Mucosa of descending colon (tissue), 3 donors: ENCODE measurements at regions not wholly inside any gene's neighbourhood (a gene's known extent, or its start where the extent isn't known, plus 50 kb on each side); places are given as distances from the start of the nearest gene placed in this dataset.

Experiments
- ATAC-seq: fragments of 200-7000 bp; cut with Tn5 transposase; one replicate; pipeline ENCODE4 v1.9.1; 2020; ENCODE audit warnings: mild to moderate bottlenecking, moderate library complexity
- DNase-seq, 3 donors: peaks; one replicate each; pipeline ENCODE4 v3.0.0-alpha.2; 2020
- H3K36me3 ChIP-seq: fragments of 200-600 bp; one replicate; pipeline ENCODE4 v1.8.0; 2021; ENCODE audit warnings: low read depth, mild to moderate bottlenecking
- H3K4me1 ChIP-seq: fragments of 200-600 bp; one replicate; pipeline ENCODE4 v1.8.0; 2021; ENCODE audit warnings: low read depth, mild to moderate bottlenecking
- H3K4me3 ChIP-seq: fragments of 200-600 bp; one replicate; pipeline ENCODE4 v1.8.0; 2021; ENCODE audit warnings: mild to moderate bottlenecking
- H3K9me3 ChIP-seq: fragments of 200-600 bp; one replicate; pipeline ENCODE4 v1.8.0; 2021; ENCODE audit warnings: mild to moderate bottlenecking
- CTCF ChIP-seq: fragments of 200-600 bp; IDR thresholded peaks from one replicate; pipeline ENCODE4 v1.8.0; 2022; ENCODE audit warnings: antibody characterized with exemption, mild to moderate bottlenecking
- intact Hi-C, 2 donors: fragments of 100-400 bp; cut with DNase I in 1 of 2; cut with micrococcal nuclease in 1 of 2; formaldehyde crosslinking; loops; one replicate each; pipeline versions ENCODE4 v1.11.0 to v1.11.1; 2022; cut with DNase I, micrococcal nuclease
- donor health status: DM: no; HTN: no; CAD: no; lungs with moderate emphysema.
- donor health status: DM: no; HTN: no; CAD: no.
- donor health status: DM: no; HTN: yes; CAD: no.

DNA sequence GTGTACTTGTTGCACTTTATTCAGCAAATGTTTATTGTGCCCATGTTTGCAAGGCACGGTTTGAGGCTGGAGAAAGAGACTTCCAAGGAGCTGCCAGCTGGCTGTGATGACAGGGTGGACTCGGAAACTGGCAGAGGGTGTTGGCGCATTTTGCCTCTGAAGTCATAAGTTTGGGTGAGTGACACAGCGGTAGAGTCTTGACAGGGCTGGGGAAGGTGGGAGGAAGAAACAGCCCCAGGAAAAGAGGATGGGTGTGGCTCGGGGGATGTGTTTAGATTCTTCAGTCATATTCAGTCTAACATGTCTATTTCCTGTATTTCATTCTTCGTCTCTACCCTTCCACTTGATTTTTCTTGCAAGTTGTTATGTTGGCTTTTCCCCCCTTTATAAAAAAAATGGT, 77.0 kb upstream of the STOX2 start:
- Histone ChIP-seq H3K36me3 (no peaks in the 10 kb centered on the region), H3K9me3 (no peaks in the 10 kb centered on the region), H3K4me1 (peaks cover 12% of the 10 kb centered on the region), H3K4me3 (no peak overlapping the region)
- no peak for TF ChIP-seq CTCF
- no peak for DNase-seq
- no peak for ATAC-seq
- intact Hi-C loops = no loop called here

DNA sequence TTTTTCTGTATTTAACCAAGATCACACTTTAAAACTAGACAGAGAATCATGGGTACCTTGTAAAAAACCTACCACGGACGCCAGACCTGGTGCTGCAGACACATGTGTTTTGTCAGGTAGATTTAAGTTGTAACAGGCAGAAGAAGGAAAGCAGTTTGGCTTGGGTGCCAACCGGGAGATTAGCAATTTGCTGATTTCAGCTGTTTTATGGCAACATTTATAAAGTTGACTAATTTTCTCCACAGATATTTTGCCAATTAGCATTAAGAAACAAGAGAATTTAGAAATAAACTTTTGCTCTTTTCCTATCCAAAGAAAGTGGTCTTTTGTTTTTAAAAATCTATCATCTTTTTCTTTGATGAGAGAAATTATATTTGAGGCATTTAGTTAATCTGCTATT, 76.3 kb upstream of the STOX2 start:
- ATAC-seq (no peak), DNase-seq (no peak)
- Histone ChIP-seq H3K4me1 (peaks cover 12% of the 10 kb centered on the region), H3K9me3 (no peaks in the 10 kb centered on the region), H3K36me3 (no peaks in the 10 kb centered on the region), H3K4me3 (no peak overlapping the region)
- TF ChIP-seq CTCF = no peak
- intact Hi-C loops = no loop called here

DNA sequence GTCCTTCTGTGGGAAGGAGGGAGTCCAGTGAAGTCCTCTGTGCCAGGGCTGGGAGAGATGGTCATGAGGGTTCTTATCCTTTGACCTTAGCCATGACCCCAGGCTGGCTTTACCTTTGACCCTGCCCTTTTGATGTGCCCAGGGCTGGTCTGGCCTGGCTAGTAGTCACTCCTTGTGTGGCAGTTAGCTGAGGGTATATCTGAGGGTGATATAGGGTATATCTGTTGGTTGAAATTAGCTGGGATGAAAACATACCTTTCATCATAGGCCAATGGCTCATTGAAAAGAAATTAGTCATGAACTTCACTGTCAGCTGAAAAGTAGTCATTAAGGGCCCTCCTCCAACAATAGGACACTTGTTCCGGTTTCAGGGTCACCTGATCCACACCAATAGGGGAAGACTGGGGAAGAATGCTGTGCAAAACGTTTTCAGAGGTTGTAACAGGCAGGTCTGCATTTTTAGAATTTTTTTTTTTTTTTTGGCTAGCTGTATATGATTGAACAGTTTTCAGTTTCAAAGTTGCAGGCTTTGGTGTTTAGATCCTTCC, 74.6 kb upstream of the STOX2 start:
- Histone ChIP-seq H3K9me3 (no peaks in the 10 kb centered on the region), H3K4me1 (peaks cover 12% of the 10 kb centered on the region), H3K36me3 (no peaks in the 10 kb centered on the region), H3K4me3 (no peak overlapping the region)
- DNase-seq = no peak
- ATAC-seq = no peak
- TF ChIP-seq CTCF = no peak
- intact Hi-C loops = no loop called here

DNA sequence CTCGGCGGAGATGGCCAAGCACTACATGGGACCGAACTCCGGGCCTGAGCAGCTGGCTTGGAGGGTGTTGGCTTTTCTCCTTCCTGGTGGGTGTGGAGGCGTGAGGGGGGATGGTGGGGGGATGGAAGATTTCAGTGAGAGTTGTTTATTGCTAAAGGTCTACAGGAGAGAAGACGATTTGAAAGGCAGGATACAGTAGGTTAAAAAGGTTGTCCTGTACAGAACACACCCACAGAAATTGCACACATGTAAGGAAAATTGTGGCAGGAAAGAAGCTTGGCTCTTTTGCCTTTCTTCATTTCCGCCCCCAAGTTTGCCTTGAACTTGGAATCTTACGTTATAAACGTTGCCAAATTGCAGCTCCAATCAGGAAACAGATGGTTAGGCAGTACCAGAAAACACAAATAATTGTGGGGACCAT, 74.1 kb upstream of the STOX2 start:
- H3K36me3 ChIP-seq = no peaks in the 10 kb centered on the region
- peak; percentile 36 for ATAC-seq
- TF ChIP-seq CTCF = no peak
- no peak for DNase-seq
- H3K4me1 ChIP-seq = peaks cover 12% of the 10 kb centered on the region
- H3K9me3 ChIP-seq = no peaks in the 10 kb centered on the region
- intact Hi-C loops = no loop called here
- H3K4me3 ChIP-seq = no peak overlapping the region

DNA sequence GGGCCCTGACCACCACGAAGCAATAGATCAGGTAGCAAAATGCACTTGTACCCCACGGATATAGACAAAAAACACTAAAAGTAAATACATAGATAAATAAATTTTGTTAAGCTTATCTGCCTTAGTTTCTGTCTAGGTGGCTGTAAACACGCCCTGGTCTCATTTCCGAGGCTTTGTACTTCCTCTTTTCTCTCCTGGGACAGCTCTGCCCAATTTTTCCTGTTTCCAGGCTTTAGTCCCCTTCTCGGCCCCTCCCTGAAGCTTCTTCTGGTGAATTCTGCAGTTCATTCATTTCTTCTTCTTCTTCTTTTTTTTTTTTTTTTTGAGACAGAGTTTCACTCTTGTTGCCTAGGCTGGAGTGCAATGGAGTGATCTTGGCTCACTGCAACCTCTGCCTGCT, 73.4 kb upstream of the STOX2 start:
- Histone ChIP-seq H3K36me3 (no peaks in the 10 kb centered on the region), H3K4me3 (no peak overlapping the region), H3K4me1 (peaks cover 12% of the 10 kb centered on the region), H3K9me3 (no peaks in the 10 kb centered on the region)
- ATAC-seq (peak; percentile 51), DNase-seq (peak in 1 of 3 donors; percentile 39)
- intact Hi-C loops = no loop called here
- no peak for TF ChIP-seq CTCF
